ENCODE measurements at regions not wholly inside any gene's neighbourhood (a gene's known extent, or its start where the extent isn't known, plus 50 kb on each side); places are given as distances from the start of the nearest gene placed in this dataset.

- intact Hi-C loops (cut with DNase I), result no loop called here
- Histone ChIP-seq H3K4me1 (no peaks in the 10 kb centered on the region), H3K27ac (no peak overlapping the region), H3K9me3 (no peaks in the 10 kb centered on the region), H3K9ac (ENCODE audit: low read depth in 2 of 2, low read length in 2 of 2) (no peak overlapping the region), H3K27me3 (no peaks in the 10 kb centered on the region), H3K36me3 (no peaks in the 10 kb centered on the region), H3K4me3 (no peak overlapping the region)
- TF ChIP-seq CTCF (IDR thresholded peaks at IDR 0.05), result no peak
- DNase-seq, result peak; percentile 4
Measured at GRCh38 chr6:44576132-44576631, 188.7 kb downstream of the CDC5L start.

GRCh38 chr6:44580901-44581300 is 193.4 kb downstream of the CDC5L start:
- Histone ChIP-seq H3K9me3 (no peaks in the 10 kb centered on the region), H3K36me3 (no peaks in the 10 kb centered on the region), H3K27me3 (no peaks in the 10 kb centered on the region), H3K9ac (ENCODE audit: low read depth in 2 of 2, low read length in 2 of 2) (no peak overlapping the region), H3K4me1 (no peaks in the 10 kb centered on the region), H3K4me3 (no peak overlapping the region), H3K27ac (no peak overlapping the region)
- no peak for TF ChIP-seq CTCF (IDR thresholded peaks at IDR 0.05)
- DNase-seq, result peak; percentile 1
- intact Hi-C loops (cut with DNase I), result no loop called here

- Histone ChIP-seq H3K27me3 (no peaks in the 10 kb centered on the region), H3K36me3 (no peaks in the 10 kb centered on the region), H3K9me3 (no peaks in the 10 kb centered on the region), H3K4me1 (no peaks in the 10 kb centered on the region), H3K9ac (ENCODE audit: low read depth in 2 of 2, low read length in 2 of 2) (no peak overlapping the region), H3K4me3 (no peak overlapping the region), H3K27ac (no peak overlapping the region)
- TF ChIP-seq CTCF (IDR thresholded peaks at IDR 0.05), result no peak
- DNase-seq, result no peak
- intact Hi-C loops (cut with DNase I), result no loop called here
Measured at GRCh38 chr6:44582930-44583329, 195.4 kb downstream of the CDC5L start.

- H3K9me3 ChIP-seq, result no peaks in the 10 kb centered on the region
- no peaks in the 10 kb centered on the region for H3K27me3 ChIP-seq
- no peak for DNase-seq
- H3K27ac ChIP-seq, result no peak overlapping the region
- no peak overlapping the region for H3K4me3 ChIP-seq
- intact Hi-C loops (cut with DNase I), result no loop called here
- H3K9ac ChIP-seq (ENCODE audit: low read depth in 2 of 2, low read length in 2 of 2), result no peak overlapping the region
- TF ChIP-seq CTCF (IDR thresholded peaks at IDR 0.05), result no peak
- no peaks in the 10 kb centered on the region for H3K36me3 ChIP-seq
- no peaks in the 10 kb centered on the region for H3K4me1 ChIP-seq
Measured at GRCh38 chr6:44590471-44590870, 203.0 kb downstream of the CDC5L start.

- Histone ChIP-seq H3K9ac (ENCODE audit: low read depth in 2 of 2, low read length in 2 of 2) (no peak overlapping the region), H3K36me3 (no peaks in the 10 kb centered on the region), H3K27ac (no peak overlapping the region), H3K4me3 (no peak overlapping the region), H3K27me3 (no peaks in the 10 kb centered on the region), H3K9me3 (no peaks in the 10 kb centered on the region), H3K4me1 (no peaks in the 10 kb centered on the region)
- peak; percentile 44 for DNase-seq
- TF ChIP-seq CTCF (IDR thresholded peaks at IDR 0.05), result peak; percentile 42
- intact Hi-C loops (cut with DNase I), result no loop called here
Measured at GRCh38 chr6:44593539-44593944, 206.0 kb downstream of the CDC5L start.

GRCh38 chr6:44594481-44594880 is 207.0 kb downstream of the CDC5L start:
- Histone ChIP-seq H3K9me3 (no peaks in the 10 kb centered on the region), H3K27me3 (no peaks in the 10 kb centered on the region), H3K27ac (no peak overlapping the region), H3K4me1 (no peaks in the 10 kb centered on the region), H3K9ac (ENCODE audit: low read depth in 2 of 2, low read length in 2 of 2) (no peak overlapping the region), H3K36me3 (no peaks in the 10 kb centered on the region), H3K4me3 (no peak overlapping the region)
- no peak for DNase-seq
- intact Hi-C loops (cut with DNase I), result no loop called here
- TF ChIP-seq CTCF (IDR thresholded peaks at IDR 0.05), result no peak

All from colonic mucosa (tissue), 4 donors.